PC-3 (cell line): ENCODE measurements at regions not wholly inside any gene's neighbourhood (a gene's known extent, or its start where the extent isn't known, plus 50 kb on each side); places are given as distances from the start of the nearest gene placed in this dataset.

Experiments used
- ATAC-seq: fragments of 200-7000 bp; cut with Tn5 transposase; 2 replicates; pipeline ENCODE4 v1.9.1; 2020; ENCODE audit warnings: mild to moderate bottlenecking, moderate library complexity
- BruUV-seq: library from RNA; stranded (reverse); fragments of 400-500 nt; replicated peaks from 2 replicates; lab custom pipeline; 2021; lab: Mats Ljungman, UMichigan
- CTCF ChIA-PET: fragments of 300-600 bp; sonication (Branson Sonifier 250); formaldehyde crosslinking; loops from one replicate; lab custom pipeline; 2022; ENCODE audit warnings: antibody characterized with exemption; lab: Charles Lee
- POLR2A ChIA-PET: fragments of 300-600 bp; sonication (Branson Sonifier 250); formaldehyde crosslinking; loops from one replicate; lab custom pipeline; 2022; ENCODE audit warnings: antibody characterized with exemption; ENCODE audit not compliant: unreplicated experiment; lab: Charles Lee
- DNase-seq: peaks from one replicate; pipeline ENCODE4 v3.0.0-alpha.2; 2015
- H2AFZ ChIP-seq: fragments of 300-600 bp; sonication (generic); 2 replicates; pipeline ENCODE4 v1.6.0; 2016; ENCODE audit warnings: antibody characterized with exemption, low read length
- H3F3A ChIP-seq: fragments of 300-600 bp; sonication (generic); one replicate; pipeline ENCODE4 v1.6.0; 2017; ENCODE audit warnings: antibody characterized with exemption, low read length, control low read depth, mild to moderate bottlenecking; ENCODE audit not compliant: unreplicated experiment
- H3K27ac ChIP-seq: fragments of 300-600 bp; sonication (generic); 2 replicates; pipeline ENCODE4 v1.5.1; 2016; ENCODE audit warnings: mild to moderate bottlenecking, low read length
- H3K27me3 ChIP-seq: fragments of 300-600 bp; sonication (generic); 2 replicates; pipeline ENCODE4 v1.6.1; 2016; ENCODE audit warnings: low read length, mixed read lengths
- H3K36me3 ChIP-seq: fragments of 300-600 bp; sonication (generic); 2 replicates; pipeline ENCODE4 v1.6.1; 2016; ENCODE audit warnings: low read depth, mixed run types, low read length, mixed read lengths
- H3K4me1 ChIP-seq: fragments of 300-600 bp; sonication (generic); 2 replicates; pipeline ENCODE4 v1.5.1; 2016; ENCODE audit warnings: low read length; ENCODE audit not compliant: insufficient read depth
- H3K4me2 ChIP-seq: fragments of 300-600 bp; sonication (generic); 2 replicates; pipeline ENCODE4 v1.6.0; 2016; ENCODE audit warnings: low read length
- H3K4me3 ChIP-seq: fragments of 300-600 bp; sonication (generic); 2 replicates; pipeline ENCODE4 v1.5.1; 2016; ENCODE audit warnings: mild to moderate bottlenecking, low read length, mixed read lengths
- H3K79me2 ChIP-seq: fragments of 300-600 bp; sonication (generic); 2 replicates; pipeline ENCODE4 v1.6.1; 2017; ENCODE audit warnings: low read length, mixed read lengths
- H3K9ac ChIP-seq: fragments of 300-600 bp; sonication (generic); 2 replicates; pipeline ENCODE4 v1.6.0; 2016; ENCODE audit warnings: mild to moderate bottlenecking, low read length
- H3K9me2 ChIP-seq: fragments of 300-600 bp; sonication (generic); replicated peaks from 2 replicates; pipeline ENCODE4 v1.6.1; 2016; ENCODE audit warnings: mixed run types, low read length, mixed read lengths
- H3K9me3 ChIP-seq: fragments of 300-600 bp; sonication (generic); 2 replicates; pipeline ENCODE4 v1.6.1; 2016; ENCODE audit warnings: low read length, mixed read lengths
- H4K20me1 ChIP-seq: fragments of 300-600 bp; sonication (generic); 2 replicates; pipeline ENCODE4 v1.6.1; 2016; ENCODE audit warnings: low read length, mixed read lengths
- CTCF ChIP-seq: fragments of 300-600 bp; sonication (generic); conservative IDR thresholded peaks from 2 replicates; pipeline ENCODE4 v1.5.1; 2017; ENCODE audit warnings: antibody characterized with exemption, low read depth, mild to moderate bottlenecking, low read length
- EZH2 ChIP-seq: fragments of 300-600 bp; sonication (generic); IDR thresholded peaks from one replicate; pipeline ENCODE4 v1.6.1; 2017; ENCODE audit warnings: antibody characterized with exemption, mild to moderate bottlenecking, low read length; ENCODE audit not compliant: unreplicated experiment
- EZH2phosphoT487 ChIP-seq: fragments of 300-600 bp; sonication (generic); IDR thresholded peaks from 2 replicates; pipeline ENCODE4 v1.6.1; 2018; ENCODE audit warnings: mild to moderate bottlenecking, antibody characterized with exemption, low read length, borderline replicate concordance
- intact Hi-C: fragments of 100-400 bp; cut with micrococcal nuclease; formaldehyde crosslinking; loops from 2 replicates; pipeline ENCODE4 v1.9.0; 2023

GRCh38 chr12:67430708-67431335 is 161.7 kb downstream of the CAND1 start:
- Histone ChIP-seq H3K9me2 (no peaks in the 10 kb centered on the region), H3K4me2 (no peak overlapping the region), H2AFZ (no peak overlapping the region), H3K9ac (no peak overlapping the region), H3K9me3 (no peaks in the 10 kb centered on the region), H3K36me3 (no peaks in the 10 kb centered on the region), H4K20me1 (no peaks in the 10 kb centered on the region), H3K4me3 (no peak overlapping the region), H3K79me2 (no peaks in the 10 kb centered on the region), H3K27ac (no peak overlapping the region), H3F3A (no peaks in the 10 kb centered on the region), H3K4me1 (peaks cover 37% of the 10 kb centered on the region), H3K27me3 (no peaks in the 10 kb centered on the region)
- DNase-seq (peak; percentile 19), ATAC-seq (no peak)
- ChIA-PET CTCF (interaction anchor here (0.6 kb wide), 1 partner anchor 232 kb away, joined by 4 read pairs; no protein-coding TSS in a partner anchor), POLR2A (no interaction called here)
- intact Hi-C loops: loop anchor here (10.0 kb wide), 1 partner anchor 284 kb away; no protein-coding TSS in a partner anchor
- BruUV-seq: no TSS peak
- peak; percentile 35 for TF ChIP-seq CTCF
- no peak for TF ChIP-seq EZH2

GRCh38 chr12:67431411-67432020 is 162.4 kb downstream of the CAND1 start:
- no TSS peak for BruUV-seq
- ChIA-PET POLR2A (no interaction called here), CTCF (no interaction called here)
- TF ChIP-seq EZH2phosphoT487 (no peak), CTCF (no peak), EZH2 (no peak)
- no peak overlapping the region for H3K9ac ChIP-seq
- no peaks in the 10 kb centered on the region for H3F3A ChIP-seq
- H3K4me2 ChIP-seq: no peak overlapping the region
- H3K9me3 ChIP-seq: no peaks in the 10 kb centered on the region
- H3K9me2 ChIP-seq: no peaks in the 10 kb centered on the region
- H3K36me3 ChIP-seq: no peaks in the 10 kb centered on the region
- no peak overlapping the region for H3K27ac ChIP-seq
- H2AFZ ChIP-seq: no peak overlapping the region
- H3K79me2 ChIP-seq: no peaks in the 10 kb centered on the region
- intact Hi-C loops: loop anchor here (10.0 kb wide), 1 partner anchor 283 kb away; no protein-coding TSS in a partner anchor
- DNase-seq: no peak
- H3K4me1 ChIP-seq: peaks cover 44% of the 10 kb centered on the region
- no peak for ATAC-seq
- H3K4me3 ChIP-seq: no peak overlapping the region
- no peaks in the 10 kb centered on the region for H4K20me1 ChIP-seq
- H3K27me3 ChIP-seq: no peaks in the 10 kb centered on the region
